SK-N-MC (cell line): ENCODE measurements at regions not wholly inside any gene's neighbourhood (a gene's known extent, or its start where the extent isn't known, plus 50 kb on each side); places are given as distances from the start of the nearest gene placed in this dataset.

Source experiments
- DNase-seq: peaks from one replicate; pipeline ENCODE4 v3.0.0-alpha.2; 2011; ENCODE audit warnings: low read depth, low spot score
- H3K27ac ChIP-seq: fragments of 200-600 bp; sonication (generic); 2 replicates; pipeline ENCODE4 v1.5.1; 2016; ENCODE audit warnings: mixed run types
- H3K36me3 ChIP-seq: fragments of 200-600 bp; sonication (generic); 2 replicates; pipeline ENCODE4 v1.6.1; 2017; ENCODE audit warnings: antibody characterized with exemption, low read length, mixed read lengths; ENCODE audit not compliant: insufficient read depth
- H3K4me3 ChIP-seq: fragments of 200-600 bp; sonication (generic); 2 replicates; pipeline ENCODE4 v1.5.1; 2016
- H3K9ac ChIP-seq: fragments of 200-600 bp; sonication (generic); 2 replicates; pipeline ENCODE4 v1.8.0; 2017; ENCODE audit warnings: mixed run types, mixed read lengths; ENCODE audit not compliant: insufficient read length
- H3K9me3 ChIP-seq: fragments of 200-600 bp; sonication (generic); 2 replicates; pipeline ENCODE4 v1.6.1; 2017; ENCODE audit warnings: low read depth, mild to moderate bottlenecking, antibody characterized with exemption, low read length, moderate library complexity, mixed read lengths
- EZH2 ChIP-seq: fragments of 200-600 bp; sonication (generic); IDR thresholded peaks from one replicate; pipeline ENCODE4 v1.6.1; 2017; ENCODE audit warnings: antibody characterized with exemption
- FOXP2 ChIP-seq: optimal IDR thresholded peaks from 2 replicates; pipeline ENCODE3; 2011; ENCODE audit warnings: mild to moderate bottlenecking, moderate library complexity; ENCODE audit not compliant: insufficient read depth; ENCODE audit errors: extremely low read length, control extremely low read depth
- POLR2AphosphoS5 ChIP-seq: IDR thresholded peaks from 2 replicates; pipeline ENCODE4 v1.6.1; 2012; ENCODE audit warnings: mild to moderate bottlenecking, low read depth, low read length, borderline replicate concordance

- TF ChIP-seq EZH2 (no peak), FOXP2 (no peak), POLR2AphosphoS5 (no peak)
- H3K36me3 ChIP-seq = no peaks in the 10 kb centered on the region
- H3K27ac ChIP-seq = no peak overlapping the region
- H3K4me3 ChIP-seq = no peak overlapping the region
- no peak overlapping the region for H3K9ac ChIP-seq
- no peaks in the 10 kb centered on the region for H3K9me3 ChIP-seq
- DNase-seq = no peak
Observed at GRCh38 chr7:32255036-32255435, 184.8 kb upstream of the PDE1C start.

GRCh38 chr7:32253299-32253698, 183.1 kb upstream of the PDE1C start:
- TF ChIP-seq EZH2 = no peak
- no peak for TF ChIP-seq POLR2AphosphoS5
- no peak for TF ChIP-seq FOXP2
- H3K36me3 ChIP-seq = no peaks in the 10 kb centered on the region
- H3K9me3 ChIP-seq = no peaks in the 10 kb centered on the region
- no peak for DNase-seq
- no peak overlapping the region for H3K4me3 ChIP-seq
- H3K9ac ChIP-seq = no peak overlapping the region
- no peak overlapping the region for H3K27ac ChIP-seq

GRCh38 chr7:32251659-32252058, 181.5 kb upstream of the PDE1C start:
- no peak for DNase-seq
- TF ChIP-seq FOXP2 = no peak
- no peak for TF ChIP-seq EZH2
- H3K27ac ChIP-seq = no peak overlapping the region
- H3K9me3 ChIP-seq = no peaks in the 10 kb centered on the region
- H3K4me3 ChIP-seq = no peak overlapping the region
- no peak overlapping the region for H3K9ac ChIP-seq
- no peaks in the 10 kb centered on the region for H3K36me3 ChIP-seq

- no peak for DNase-seq
- no peak overlapping the region for H3K9ac ChIP-seq
- H3K36me3 ChIP-seq = no peaks in the 10 kb centered on the region
- TF ChIP-seq FOXP2 (no peak), EZH2 (no peak), POLR2AphosphoS5 (no peak)
- no peak overlapping the region for H3K27ac ChIP-seq
- no peaks in the 10 kb centered on the region for H3K9me3 ChIP-seq
- no peak overlapping the region for H3K4me3 ChIP-seq
Observed at GRCh38 chr7:32250471-32251260, 180.5 kb upstream of the PDE1C start.

GRCh38 chr7:32250003-32250402, 179.8 kb upstream of the PDE1C start:
- no peak for DNase-seq
- Histone ChIP-seq H3K9me3 (no peaks in the 10 kb centered on the region), H3K36me3 (no peaks in the 10 kb centered on the region), H3K4me3 (no peak overlapping the region), H3K9ac (no peak overlapping the region), H3K27ac (no peak overlapping the region)
- no peak for TF ChIP-seq FOXP2
- no peak for TF ChIP-seq EZH2
- no peak for TF ChIP-seq POLR2AphosphoS5

- Histone ChIP-seq H3K36me3 (no peaks in the 10 kb centered on the region), H3K27ac (no peak overlapping the region), H3K4me3 (no peak overlapping the region), H3K9ac (no peak overlapping the region), H3K9me3 (no peaks in the 10 kb centered on the region)
- TF ChIP-seq POLR2AphosphoS5 (no peak), FOXP2 (no peak), EZH2 (no peak)
- no peak for DNase-seq
Observed at GRCh38 chr7:32248522-32248921, 178.3 kb upstream of the PDE1C start.

GRCh38 chr7:32244806-32245345, 174.7 kb upstream of the PDE1C start:
- H3K36me3 ChIP-seq = no peaks in the 10 kb centered on the region
- H3K4me3 ChIP-seq = no peak overlapping the region
- H3K27ac ChIP-seq = no peak overlapping the region
- DNase-seq = no peak
- TF ChIP-seq EZH2 (no peak), POLR2AphosphoS5 (no peak), FOXP2 (no peak)
- H3K9me3 ChIP-seq = no peaks in the 10 kb centered on the region
- H3K9ac ChIP-seq = no peak overlapping the region

- no peak overlapping the region for H3K9ac ChIP-seq
- TF ChIP-seq POLR2AphosphoS5 = no peak
- no peak overlapping the region for H3K27ac ChIP-seq
- no peaks in the 10 kb centered on the region for H3K36me3 ChIP-seq
- H3K9me3 ChIP-seq = no peaks in the 10 kb centered on the region
- DNase-seq = no peak
- H3K4me3 ChIP-seq = no peak overlapping the region
Observed at GRCh38 chr7:32243687-32244290, 173.6 kb upstream of the PDE1C start.

GRCh38 chr7:32242436-32242835, 172.2 kb upstream of the PDE1C start:
- no peak overlapping the region for H3K27ac ChIP-seq
- no peaks in the 10 kb centered on the region for H3K9me3 ChIP-seq
- H3K9ac ChIP-seq = no peak overlapping the region
- DNase-seq = no peak
- TF ChIP-seq FOXP2 (no peak), POLR2AphosphoS5 (no peak), EZH2 (no peak)
- no peaks in the 10 kb centered on the region for H3K36me3 ChIP-seq
- H3K4me3 ChIP-seq = no peak overlapping the region
